AG09309 (cell line): ENCODE measurements at regions not wholly inside any gene's neighbourhood (a gene's known extent, or its start where the extent isn't known, plus 50 kb on each side); places are given as distances from the start of the nearest gene placed in this dataset.

ENCODE experiments used
- DNase-seq: peaks from one replicate; pipeline ENCODE4 v3.0.0-alpha.2; 2010; ENCODE audit warnings: low read depth
- H3K4me3 ChIP-seq: 2 replicates; pipeline ENCODE4 v1.5.1; 2011; ENCODE audit warnings: mild to moderate bottlenecking, low read depth, low read length, moderate library complexity; ENCODE audit not compliant: control insufficient read depth
- TF ChIP-seq, protein P1 (sequence below): IDR thresholded peaks from 2 replicates; pipeline ENCODE4 v1.5.1; 2011; ENCODE audit warnings: mild to moderate bottlenecking, low read depth, low read length, inconsistent platforms; ENCODE audit not compliant: insufficient read depth, control insufficient read depth; ENCODE audit errors: missing control alignments

DNA sequence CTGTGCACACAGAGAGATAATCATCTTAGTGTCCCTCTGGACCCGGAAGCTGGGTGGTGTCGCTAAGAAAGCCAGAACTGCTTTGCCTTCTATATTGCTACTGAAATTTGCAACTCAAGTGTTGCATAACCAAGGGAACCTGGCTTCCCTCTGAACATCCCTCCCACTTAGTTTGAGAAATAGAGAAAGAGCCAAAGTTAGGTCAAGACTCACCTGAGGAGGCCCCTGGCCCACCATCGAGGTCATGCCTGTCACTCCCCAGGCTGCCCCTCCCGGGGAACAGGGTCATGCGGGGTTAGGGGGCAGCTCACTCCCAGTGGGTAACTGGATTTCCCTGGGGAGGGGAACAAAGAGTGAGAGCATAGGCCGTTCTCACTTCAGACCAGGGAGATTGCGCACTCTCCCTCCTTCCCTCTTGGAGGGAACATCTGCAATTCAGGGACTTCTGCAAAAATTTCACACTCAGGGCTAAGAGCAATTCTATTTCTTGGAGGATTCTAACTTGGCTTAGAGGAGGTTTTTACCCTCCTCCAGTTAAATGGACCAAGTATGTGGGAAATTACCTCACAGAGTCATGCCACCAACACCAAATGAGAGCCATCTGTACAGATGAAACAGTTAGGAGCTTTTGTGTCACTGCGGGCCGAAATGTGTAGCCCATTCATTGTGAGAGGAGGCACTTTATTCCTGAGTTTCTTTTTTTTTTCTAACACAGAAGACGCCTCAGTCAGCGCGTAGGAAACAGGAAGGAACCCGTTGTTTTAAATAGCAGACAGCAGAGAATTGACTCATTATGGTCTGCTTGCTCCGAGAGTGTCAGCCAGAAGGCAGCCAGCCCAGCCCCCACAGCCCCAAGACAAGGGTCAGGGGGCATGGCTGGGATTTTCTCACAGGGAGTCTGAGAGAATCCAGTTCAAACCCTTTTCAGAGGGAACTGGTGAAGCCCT lies 221.3 kb downstream of the ARHGAP12 start:
- H3K4me3 ChIP-seq = no peak overlapping the region
- peak; percentile 39 for DNase-seq
- TF ChIP-seq, protein P1, sequence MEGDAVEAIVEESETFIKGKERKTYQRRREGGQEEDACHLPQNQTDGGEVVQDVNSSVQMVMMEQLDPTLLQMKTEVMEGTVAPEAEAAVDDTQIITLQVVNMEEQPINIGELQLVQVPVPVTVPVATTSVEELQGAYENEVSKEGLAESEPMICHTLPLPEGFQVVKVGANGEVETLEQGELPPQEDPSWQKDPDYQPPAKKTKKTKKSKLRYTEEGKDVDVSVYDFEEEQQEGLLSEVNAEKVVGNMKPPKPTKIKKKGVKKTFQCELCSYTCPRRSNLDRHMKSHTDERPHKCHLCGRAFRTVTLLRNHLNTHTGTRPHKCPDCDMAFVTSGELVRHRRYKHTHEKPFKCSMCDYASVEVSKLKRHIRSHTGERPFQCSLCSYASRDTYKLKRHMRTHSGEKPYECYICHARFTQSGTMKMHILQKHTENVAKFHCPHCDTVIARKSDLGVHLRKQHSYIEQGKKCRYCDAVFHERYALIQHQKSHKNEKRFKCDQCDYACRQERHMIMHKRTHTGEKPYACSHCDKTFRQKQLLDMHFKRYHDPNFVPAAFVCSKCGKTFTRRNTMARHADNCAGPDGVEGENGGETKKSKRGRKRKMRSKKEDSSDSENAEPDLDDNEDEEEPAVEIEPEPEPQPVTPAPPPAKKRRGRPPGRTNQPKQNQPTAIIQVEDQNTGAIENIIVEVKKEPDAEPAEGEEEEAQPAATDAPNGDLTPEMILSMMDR = no peak

DNA sequence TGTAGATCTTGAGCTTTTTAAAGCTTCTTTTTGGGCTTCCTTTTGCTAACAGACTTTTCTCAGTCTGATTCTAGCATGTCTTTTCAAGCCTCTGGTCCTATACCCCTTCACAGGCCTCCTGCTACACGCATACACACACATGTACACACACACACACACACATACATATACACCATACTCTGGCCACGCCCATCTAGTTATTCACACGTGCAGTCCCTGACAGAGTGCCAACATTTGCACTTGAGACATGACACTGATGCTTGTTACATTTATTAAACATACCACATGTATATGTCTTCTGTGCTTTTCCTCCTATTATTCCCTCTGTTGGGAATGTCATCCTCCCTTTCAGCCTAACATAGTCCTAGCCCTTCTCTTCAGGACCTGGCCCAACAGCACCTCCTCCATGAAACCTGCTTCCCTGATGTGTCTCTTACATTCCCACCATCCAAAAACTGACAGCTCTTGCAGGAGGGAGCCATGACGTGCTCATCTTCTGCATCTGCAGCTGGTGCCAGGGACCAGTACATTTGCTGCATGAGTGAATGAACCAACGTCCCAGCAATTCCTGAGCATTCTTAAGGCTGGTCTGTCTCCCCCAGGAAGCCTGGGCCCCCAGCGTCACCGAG lies 222.1 kb downstream of the ARHGAP12 start:
- H3K4me3 ChIP-seq = no peak overlapping the region
- no peak for DNase-seq
- TF ChIP-seq, protein P1 = no peak

DNA sequence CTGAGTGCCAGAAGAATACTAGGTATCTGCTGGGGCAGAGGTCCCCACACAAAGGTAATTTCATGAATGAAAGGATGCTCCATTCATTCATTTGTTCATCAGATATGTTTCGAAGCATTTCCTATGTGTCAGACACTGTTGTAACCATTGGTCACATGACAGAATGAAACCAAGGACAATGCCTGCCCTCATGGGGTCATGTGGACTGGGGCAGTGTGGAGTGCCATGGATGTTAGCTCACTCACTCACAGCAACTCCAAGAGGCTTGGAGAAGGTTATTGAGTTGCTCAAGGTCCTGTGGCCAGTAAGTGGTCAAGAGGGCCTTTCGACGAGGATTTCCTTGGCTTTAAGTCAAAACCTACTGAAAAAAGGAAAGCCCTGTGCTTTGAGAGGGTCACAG lies 223.5 kb downstream of the ARHGAP12 start:
- H3K4me3 ChIP-seq = no peak overlapping the region
- DNase-seq = no peak
- TF ChIP-seq, protein P1 = no peak

GRCh38 chr10:31704195-31704594 lies 224.4 kb downstream of the ARHGAP12 start:
- TF ChIP-seq, protein P1 = no peak
- DNase-seq = no peak
- H3K4me3 ChIP-seq = no peak overlapping the region

DNA sequence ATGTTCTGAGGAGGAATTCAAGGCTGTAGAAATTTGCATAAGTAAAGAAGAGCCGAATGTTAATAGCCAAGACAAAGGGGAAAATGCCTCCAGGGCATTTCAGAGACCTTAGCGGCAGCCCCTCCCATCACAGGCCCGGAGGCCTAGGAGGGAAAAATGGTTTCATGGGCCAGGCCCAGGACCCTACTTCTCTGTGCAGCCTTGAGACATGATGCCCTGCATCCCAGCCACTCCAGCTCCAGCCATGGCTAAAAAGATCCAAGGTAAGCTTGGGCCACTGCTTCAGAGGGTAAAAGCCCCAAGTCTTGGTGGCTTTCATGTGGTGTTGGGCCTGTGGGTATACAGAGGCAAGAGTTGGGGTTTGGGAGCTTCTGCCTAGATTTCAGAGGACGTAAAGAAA lies 225.7 kb downstream of the ARHGAP12 start:
- no peak for DNase-seq
- TF ChIP-seq, protein P1 = no peak
- H3K4me3 ChIP-seq = no peak overlapping the region

DNA sequence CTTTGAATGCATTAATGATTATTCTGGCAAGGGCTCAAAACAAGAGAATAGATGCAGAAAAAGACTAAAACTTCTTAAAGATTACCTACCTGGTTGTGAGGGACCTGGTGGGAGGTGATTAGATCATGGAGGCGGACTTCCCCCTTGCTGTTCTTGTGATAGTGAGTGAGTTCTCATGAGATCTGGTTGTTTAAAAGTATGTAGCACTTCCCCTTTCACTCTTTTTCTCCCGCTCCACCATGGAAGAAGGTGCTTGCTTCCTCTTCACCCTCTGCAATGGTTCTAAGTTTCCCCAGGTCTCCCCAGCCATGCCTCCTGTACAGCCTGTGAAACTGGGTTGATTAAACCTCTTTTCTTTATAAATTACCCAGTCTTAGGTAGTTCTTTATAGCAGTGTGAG lies 226.6 kb downstream of the ARHGAP12 start:
- TF ChIP-seq, protein P1 = no peak
- H3K4me3 ChIP-seq = no peak overlapping the region
- no peak for DNase-seq
